K562 (cell line): ENCODE measurements at regions not wholly inside any gene's neighbourhood (a gene's known extent, or its start where the extent isn't known, plus 50 kb on each side); places are given as distances from the start of the nearest gene placed in this dataset.

Experiments used
- ATAC-seq: fragments of 200-7000 bp; cut with Tn5 transposase; 3 replicates; pipeline ENCODE4 v1.9.1; 2020; ENCODE audit warnings: moderate library complexity
- BruUV-seq: library from RNA; stranded (reverse); fragments of 400-500 nt; replicated peaks from 2 replicates; lab custom pipeline; 2021; lab: Mats Ljungman, UMichigan
- CTCF ChIA-PET: fragments of 300-600 bp; formaldehyde crosslinking; extraction: SDS; loops from one replicate; lab custom pipeline; 2021; ENCODE audit warnings: low intra/inter-chr PET ratio; lab: Yijun Ruan, JAX
- POLR2A ChIA-PET: fragments of 300-600, 350-650 bp; sonication (Branson Sonifier 250); formaldehyde crosslinking; extraction: SDS; loops from one replicate; lab custom pipeline; 2021; ENCODE audit warnings: antibody characterized with exemption, inconsistent platforms; lab: Yijun Ruan, JAX
- DNase-seq, 4 experiments: peaks; one replicate each; pipeline versions ENCODE4 v3.0.0 to v3.0.0-alpha.2; 2011 to 2018; ENCODE audit warnings: low spot score in 3 of 4, mixed read lengths in 3 of 4; ENCODE audit errors: extremely low read depth in 1 of 4
- FAIRE-seq: peaks from 2 replicates; lab custom pipeline; 2011; peaks lifted over from hg19 to GRCh38; lab: Jason Lieb, UNC
- H2AFZ ChIP-seq: 2 replicates; pipeline ENCODE4 v1.6.0; 2011; ENCODE audit warnings: low read depth, low read length, control low read depth, inconsistent platforms
- H3K27ac ChIP-seq: fragments of 200-600 bp; 3 replicates; pipeline ENCODE4 v1.8.0; 2011; ENCODE audit warnings: low read depth, mild to moderate bottlenecking, control low read depth, inconsistent platforms, low read length, moderate library complexity, mixed read lengths; ENCODE audit errors: extremely low read depth
- H3K27me3 ChIP-seq, 2 experiments: fragments of 300-600 bp in 1 of 2; 2 replicates in 1 of 2; 3 replicates in 1 of 2; pipeline versions ENCODE4 v1.6.0 to v1.8.0; 2011; ENCODE audit warnings: inconsistent platforms in 2 of 2, low read length in 2 of 2, mild to moderate bottlenecking in 1 of 2, mixed read lengths in 1 of 2, moderate library complexity in 1 of 2; ENCODE audit not compliant: control insufficient read depth in 2 of 2, insufficient read depth in 2 of 2
- H3K36me3 ChIP-seq: fragments of 300-600 bp; 3 replicates; pipeline ENCODE4 v1.8.0; 2011; ENCODE audit warnings: mild to moderate bottlenecking, low read length, inconsistent platforms; ENCODE audit not compliant: control insufficient read depth, insufficient read depth
- H3K4me1 ChIP-seq, 2 experiments: fragments of 200-600 bp in 1 of 2; replicated peaks in 1 of 2; 2 replicates in 1 of 2; 3 replicates in 1 of 2; pipeline versions ENCODE4 v1.5.1 to v1.8.0; 2011; ENCODE audit warnings: inconsistent platforms in 2 of 2, low read length in 2 of 2, mild to moderate bottlenecking in 1 of 2, mixed read lengths in 1 of 2, moderate library complexity in 1 of 2; ENCODE audit not compliant: control insufficient read depth in 2 of 2, insufficient read depth in 2 of 2
- H3K4me2 ChIP-seq: 2 replicates; pipeline ENCODE4 v1.6.1; 2011; ENCODE audit warnings: low read length, control low read depth, inconsistent platforms, mixed read lengths; ENCODE audit not compliant: insufficient read depth
- H3K4me3 ChIP-seq: fragments of 200-600 bp; sonication (generic), shearing (Covaris generic); 2 replicates; pipeline ENCODE4 v1.5.1; 2016; ENCODE audit warnings: control low read depth, inconsistent platforms
- H3K79me2 ChIP-seq: fragments of 200-600 bp; 3 replicates; pipeline ENCODE4 v1.8.0; 2011; ENCODE audit warnings: low read length, inconsistent platforms; ENCODE audit not compliant: control insufficient read depth, insufficient read depth
- H3K9ac ChIP-seq, 2 experiments: 2 replicates each; pipeline versions ENCODE4 v1.6.0 to v1.6.1; 2011; ENCODE audit warnings: low read depth in 2 of 2, low read length in 2 of 2, control low read depth in 1 of 2, inconsistent platforms in 1 of 2, mild to moderate bottlenecking in 1 of 2, mixed read lengths in 1 of 2; ENCODE audit not compliant: insufficient read depth in 1 of 2
- H3K9me1 ChIP-seq: one replicate; pipeline ENCODE4 v1.6.0; 2011; ENCODE audit warnings: inconsistent platforms, mild to moderate bottlenecking, low read length, moderate library complexity; ENCODE audit not compliant: control insufficient read depth, insufficient read depth
- H3K9me3 ChIP-seq: replicated peaks from 2 replicates; pipeline ENCODE4 v1.5.1; 2011; ENCODE audit warnings: low read depth, low read length, inconsistent platforms; ENCODE audit not compliant: control insufficient read depth, insufficient read depth
- H4K20me1 ChIP-seq: replicated peaks from 2 replicates; pipeline ENCODE4 v1.6.1; 2011; ENCODE audit warnings: low read length, inconsistent platforms, mixed read lengths; ENCODE audit not compliant: control insufficient read depth, insufficient read depth
- MGA ChIP-seq: fragments of 450-650 bp; IDR thresholded peaks from 2 replicates; pipeline ENCODE4 v1.6.1; 2016; ENCODE audit warnings: mild to moderate bottlenecking, moderate library complexity
- NONO ChIP-seq, 2 experiments: fragments of 200-400 bp in 1 of 2; fragments of 450-650 bp in 1 of 2; formaldehyde crosslinking in 1 of 2; IDR thresholded peaks; 2 replicates each; pipeline ENCODE4 v1.6.1; 2017; ENCODE audit warnings: low read depth in 2 of 2, mild to moderate bottlenecking in 2 of 2, moderate library complexity in 2 of 2, low read length in 1 of 2
- SLC30A9 ChIP-seq: fragments of 250-450 bp; sonication (Bioruptor Pico); IDR thresholded peaks from 2 replicates; pipeline ENCODE4 v1.8.0; 2022; ENCODE audit warnings: mild to moderate bottlenecking, moderate library complexity
- SOX6 ChIP-seq: fragments of 450-650 bp; IDR thresholded peaks from 2 replicates; pipeline ENCODE4 v1.6.1; 2014; ENCODE audit warnings: mild to moderate bottlenecking
- TAL1 ChIP-seq: fragments of 450-650 bp; IDR thresholded peaks from 2 replicates; pipeline ENCODE4 v1.6.1; 2016; ENCODE audit warnings: mild to moderate bottlenecking
- TARDBP ChIP-seq: fragments of 450-650 bp; IDR thresholded peaks from 2 replicates; pipeline ENCODE4 v1.6.1; 2016
- THAP12 ChIP-seq: fragments of 250-450 bp; sonication (Bioruptor Pico); IDR thresholded peaks from 2 replicates; pipeline ENCODE4 v1.9.0; 2021; ENCODE audit warnings: mild to moderate bottlenecking, inconsistent platforms
- ZNF445 ChIP-seq: fragments of 250-450 bp; sonication (Bioruptor Pico); IDR thresholded peaks from 2 replicates; pipeline ENCODE4 v1.4.0; 2020; ENCODE audit warnings: low read depth, mild to moderate bottlenecking, moderate library complexity
- WGBS: fragments of 100-300 bp; shearing (Covaris generic); methylation state at CpG from one replicate; pipeline ENCODE4 v1.1.6; 2016; ENCODE audit warnings: low coverage, mixed read lengths; ENCODE audit not compliant: insufficient coverage; ENCODE audit errors: missing lambda C conversion rate; 5-methylcytosine and 5-hydroxymethylcytosine counted together
- in situ Hi-C: fragments of 300-500 bp; cut with MboI; formaldehyde crosslinking; loops from 4 replicates; pipeline ENCODE4 v1.15.0; 2018; ENCODE audit warnings: inconsistent platforms, mixed read lengths
- intact Hi-C: fragments of 100-400 bp; cut with micrococcal nuclease; formaldehyde crosslinking; loops from 2 replicates; pipeline ENCODE4 v1.14.2; 2022

GRCh38 chr9:1606253-1606652 is 408.9 kb upstream of the SMARCA2 start (continued):
- TF ChIP-seq THAP12 (CRISPR knock-in tag) (no peak), TAL1 (no peak)
- TF ChIP-seq, all 486 proteins: peak for 0

- POLR2A ChIA-PET, result no interaction called here
- TF ChIP-seq SOX6, result no peak
- no peak for TF ChIP-seq TARDBP
- no peak for TF ChIP-seq ZNF445 (CRISPR knock-in tag)
- no peak for TF ChIP-seq MGA
- TF ChIP-seq SLC30A9 (CRISPR knock-in tag), result no peak
- no peak for TF ChIP-seq NONO (IDR thresholded peaks at IDR 0.05; ENCODE audit: low read depth in 2 of 2, low read length in 1 of 2)
Measured at GRCh38 chr9:1612886-1613285, 402.3 kb upstream of the SMARCA2 start.

More at GRCh38 chr9:1612886-1613285, 402.3 kb upstream of the SMARCA2 start:
- no peaks in the 10 kb centered on the region for H3K36me3 ChIP-seq
- H3K9me1 ChIP-seq, result no peaks in the 10 kb centered on the region
- H4K20me1 ChIP-seq, result no peaks in the 10 kb centered on the region
- no peak overlapping the region for H3K27ac ChIP-seq
- no peak overlapping the region for H3K4me3 ChIP-seq
- H3K4me1 ChIP-seq, result no peaks in the 10 kb centered on the region
- in situ Hi-C loops, result no loop called here
- H3K27me3 ChIP-seq, result no peaks in the 10 kb centered on the region
- no peak for ATAC-seq
- CTCF ChIA-PET, result no interaction called here
- WGBS, result 0% methylated on average over 2 of the region's 2 CpGs
- intact Hi-C loops, result no loop called here
- no peaks in the 10 kb centered on the region for H3K79me2 ChIP-seq
- no peak overlapping the region for H3K4me2 ChIP-seq
- FAIRE-seq, result no peak
- H3K9me3 ChIP-seq, result no peaks in the 10 kb centered on the region
- BruUV-seq, result no TSS peak
- H3K9ac ChIP-seq, result no peak overlapping the region
- DNase-seq, result no peak
- H2AFZ ChIP-seq, result no peak overlapping the region
